ENCODE measurements at regions not wholly inside any gene's neighbourhood (a gene's known extent, or its start where the extent isn't known, plus 50 kb on each side); places are given as distances from the start of the nearest gene placed in this dataset.

- ATAC-seq (ENCODE audit: low read depth) = no peak
- dilution Hi-C loops (cut with HindIII; ENCODE audit: low sequenced_read_pairs, unreplicated experiment) (no loop called here), in situ Hi-C loops (cut with MboI; ENCODE audit: low sequenced_read_pairs) (no loop called here), intact Hi-C loops (cut with micrococcal nuclease) (no loop called here)
- H3K4me1 ChIP-seq (ENCODE audit: control insufficient read depth, insufficient read depth, low read length) = no peaks in the 10 kb centered on the region
- no peak overlapping the region for H3K9ac ChIP-seq (ENCODE audit: low read depth, low read length)
- no peak overlapping the region for H3K18ac ChIP-seq (ENCODE audit: low read depth, low read length)
- no peak overlapping the region for H3K4me3 ChIP-seq (ENCODE audit: insufficient read depth, low read depth, low read length)
- H3K9me1 ChIP-seq (ENCODE audit: insufficient read depth, low read length) = no peaks in the 10 kb centered on the region
- H3K79me1 ChIP-seq (ENCODE audit: low read depth in 1 of 2, low read length in 2 of 2) = no peaks in the 10 kb centered on the region
- no peak overlapping the region for H3K27ac ChIP-seq (ENCODE audit: insufficient read depth, low read length)
- no peak overlapping the region for H3K4ac ChIP-seq (ENCODE audit: low read depth, low read length)
- BruUV-seq (replicated peaks) = no TSS peak
- no peak overlapping the region for H4K8ac ChIP-seq (ENCODE audit: low read depth in 2 of 2, low read length in 2 of 2)
- WGBS, 2 experiments (ENCODE audit: extremely low coverage in 2 of 2, insufficient read length in 1 of 2) = no CpG with 5 or more reads among the region's 6 CpGs
- no peak overlapping the region for H2AK5ac ChIP-seq (ENCODE audit: low read depth, low read length)
- no peak overlapping the region for H3K14ac ChIP-seq (replicated peaks; ENCODE audit: low read depth, low read length)
- ChIA-PET CTCF (no interaction called here), POLR2A (ENCODE audit: unreplicated experiment) (no interaction called here)
- H3K9me3 ChIP-seq (ENCODE audit: control insufficient read depth, insufficient read depth, low read length) = peaks cover 20% of the 10 kb centered on the region
- H4K20me1 ChIP-seq (ENCODE audit: insufficient read depth, low read length) = no peaks in the 10 kb centered on the region
- H2AK9ac ChIP-seq (replicated peaks; ENCODE audit: low read depth, low read length, poor library complexity) = no peak overlapping the region
- no peak overlapping the region for H3K23ac ChIP-seq (ENCODE audit: low read depth, low read length)
- H3K27me3 ChIP-seq (ENCODE audit: control insufficient read depth, insufficient read depth, low read length) = no peaks in the 10 kb centered on the region
- DNase-seq = no peak
- H2BK5ac ChIP-seq (ENCODE audit: low read depth, low read length, poor library complexity, severe bottlenecking) = no peak overlapping the region
- H3K4me2 ChIP-seq (ENCODE audit: low read depth, low read length) = no peak overlapping the region
- H2BK120ac ChIP-seq (ENCODE audit: low read depth, low read length) = no peak overlapping the region
- no peak overlapping the region for H4K91ac ChIP-seq (ENCODE audit: insufficient read depth, low read depth, low read length)
- H4K5ac ChIP-seq (ENCODE audit: low read depth, low read length) = no peak overlapping the region
- no peak overlapping the region for H2AFZ ChIP-seq (replicated peaks; ENCODE audit: low read length, poor library complexity)
- no peak overlapping the region for H2BK20ac ChIP-seq (ENCODE audit: low read depth, low read length)
- no peak overlapping the region for H3K56ac ChIP-seq (ENCODE audit: extremely low read depth, insufficient read depth, low read length)
- no peaks in the 10 kb centered on the region for H3K36me3 ChIP-seq (ENCODE audit: control insufficient read depth, insufficient read depth, low read length)
- no peak overlapping the region for H2BK15ac ChIP-seq (ENCODE audit: low read depth, low read length)
- no peak for TF ChIP-seq POLR2A (IDR thresholded peaks at IDR 0.05; ENCODE audit: low read depth, low read length)
- no peak for TF ChIP-seq CEBPB (IDR thresholded peaks at IDR 0.05; ENCODE audit: low read depth, low read length)
- TF ChIP-seq RCOR1 (IDR thresholded peaks at IDR 0.05; ENCODE audit: insufficient replicate concordance, low read length) = no peak
- no peak for TF ChIP-seq BHLHE40 (IDR thresholded peaks at IDR 0.05; ENCODE audit: low read depth, low read length)
- no peak for TF ChIP-seq MAZ (IDR thresholded peaks at IDR 0.05; ENCODE audit: borderline replicate concordance, low read depth, low read length)
- TF ChIP-seq MXI1 (IDR thresholded peaks at IDR 0.05; ENCODE audit: borderline replicate concordance, low read depth, low read length) = no peak
Observed at GRCh38 chrX:5305452-5305851, 923.2 kb downstream of the NLGN4X start.

Data from IMR-90 (cell line).